HCT116 (cell line): ENCODE measurements at regions not wholly inside any gene's neighbourhood (a gene's known extent, or its start where the extent isn't known, plus 50 kb on each side); places are given as distances from the start of the nearest gene placed in this dataset.

ENCODE experiments used
- CEBPB ChIP-seq: IDR thresholded peaks from 2 replicates; pipeline ENCODE4 v1.6.1; 2012; ENCODE audit warnings: low read depth
- CTCF ChIP-seq, 3 experiments: fragments of 200-600 bp in 1 of 3; sonication (generic) in 1 of 3; IDR thresholded peaks in 2 of 3; conservative IDR thresholded peaks in 1 of 3; 2 replicates each; pipeline ENCODE4 v1.5.1; 2012 to 2017; ENCODE audit warnings: low read depth in 2 of 3, low read length in 2 of 3, antibody characterized with exemption in 1 of 3, borderline replicate concordance in 1 of 3, control low read depth in 1 of 3, mild to moderate bottlenecking in 1 of 3, mixed read lengths in 1 of 3, mixed run types in 1 of 3, moderate library complexity in 1 of 3; ENCODE audit not compliant: insufficient read depth in 1 of 3
- EZH2 ChIP-seq: fragments of 200-600 bp; sonication (generic); IDR thresholded peaks from 2 replicates; pipeline ENCODE4 v1.6.1; 2017; ENCODE audit warnings: antibody characterized with exemption, mixed run types
- EZH2phosphoT487 ChIP-seq: fragments of 200-600 bp; IDR thresholded peaks from 2 replicates; pipeline ENCODE4 v1.6.1; 2018; ENCODE audit warnings: antibody characterized with exemption, borderline replicate concordance
- POLR2A ChIP-seq: IDR thresholded peaks from 2 replicates; pipeline ENCODE4 v1.7.0; 2011; ENCODE audit warnings: borderline replicate concordance; ENCODE audit not compliant: insufficient read depth, insufficient read length; ENCODE audit errors: extremely low read depth
- POLR2AphosphoS5 ChIP-seq: IDR thresholded peaks from 2 replicates; pipeline ENCODE4 v1.6.1; 2011; ENCODE audit warnings: mild to moderate bottlenecking, low read depth, low read length, moderate library complexity
- RAD21 ChIP-seq: IDR thresholded peaks from 2 replicates; pipeline ENCODE4 v1.6.1; 2012; ENCODE audit warnings: low read depth, mild to moderate bottlenecking
- SIN3A ChIP-seq: IDR thresholded peaks from 2 replicates; pipeline ENCODE4 v1.6.1; 2012; ENCODE audit warnings: low read depth
- ZNF274 ChIP-seq: fragments of 200-500 bp; sonication (Bioruptor generic); IDR thresholded peaks from 2 replicates; pipeline ENCODE4 v1.6.1; 2014; ENCODE audit warnings: mild to moderate bottlenecking, low read depth, low read length, inconsistent platforms
- TF ChIP-seq, protein P1 (sequence below): IDR thresholded peaks from 2 replicates; pipeline ENCODE4 v1.6.1; 2012
- TF ChIP-seq, protein P2 (sequence below): IDR thresholded peaks from 2 replicates; pipeline ENCODE4 v1.6.1; 2012; ENCODE audit warnings: low read depth

GRCh38 chr20:53873230-53873604 is 197.2 kb downstream of the BCAS1 start:
- TF ChIP-seq CTCF (IDR thresholded peaks at IDR 0.05 in 2 of 3, conservative IDR thresholded peaks at IDR 0.05 in 1 of 3; ENCODE audit: borderline replicate concordance in 1 of 3, insufficient read depth in 1 of 3, low read depth in 2 of 3, low read length in 2 of 3) (no peak), CEBPB (no peak), POLR2A (no peak), SIN3A (no peak), EZH2phosphoT487 (no peak), ZNF274 (no peak), POLR2AphosphoS5 (no peak), EZH2 (no peak), RAD21 (no peak)
- TF ChIP-seq, protein P1, sequence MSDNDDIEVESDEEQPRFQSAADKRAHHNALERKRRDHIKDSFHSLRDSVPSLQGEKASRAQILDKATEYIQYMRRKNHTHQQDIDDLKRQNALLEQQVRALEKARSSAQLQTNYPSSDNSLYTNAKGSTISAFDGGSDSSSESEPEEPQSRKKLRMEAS, result no peak
- TF ChIP-seq, protein P2, sequence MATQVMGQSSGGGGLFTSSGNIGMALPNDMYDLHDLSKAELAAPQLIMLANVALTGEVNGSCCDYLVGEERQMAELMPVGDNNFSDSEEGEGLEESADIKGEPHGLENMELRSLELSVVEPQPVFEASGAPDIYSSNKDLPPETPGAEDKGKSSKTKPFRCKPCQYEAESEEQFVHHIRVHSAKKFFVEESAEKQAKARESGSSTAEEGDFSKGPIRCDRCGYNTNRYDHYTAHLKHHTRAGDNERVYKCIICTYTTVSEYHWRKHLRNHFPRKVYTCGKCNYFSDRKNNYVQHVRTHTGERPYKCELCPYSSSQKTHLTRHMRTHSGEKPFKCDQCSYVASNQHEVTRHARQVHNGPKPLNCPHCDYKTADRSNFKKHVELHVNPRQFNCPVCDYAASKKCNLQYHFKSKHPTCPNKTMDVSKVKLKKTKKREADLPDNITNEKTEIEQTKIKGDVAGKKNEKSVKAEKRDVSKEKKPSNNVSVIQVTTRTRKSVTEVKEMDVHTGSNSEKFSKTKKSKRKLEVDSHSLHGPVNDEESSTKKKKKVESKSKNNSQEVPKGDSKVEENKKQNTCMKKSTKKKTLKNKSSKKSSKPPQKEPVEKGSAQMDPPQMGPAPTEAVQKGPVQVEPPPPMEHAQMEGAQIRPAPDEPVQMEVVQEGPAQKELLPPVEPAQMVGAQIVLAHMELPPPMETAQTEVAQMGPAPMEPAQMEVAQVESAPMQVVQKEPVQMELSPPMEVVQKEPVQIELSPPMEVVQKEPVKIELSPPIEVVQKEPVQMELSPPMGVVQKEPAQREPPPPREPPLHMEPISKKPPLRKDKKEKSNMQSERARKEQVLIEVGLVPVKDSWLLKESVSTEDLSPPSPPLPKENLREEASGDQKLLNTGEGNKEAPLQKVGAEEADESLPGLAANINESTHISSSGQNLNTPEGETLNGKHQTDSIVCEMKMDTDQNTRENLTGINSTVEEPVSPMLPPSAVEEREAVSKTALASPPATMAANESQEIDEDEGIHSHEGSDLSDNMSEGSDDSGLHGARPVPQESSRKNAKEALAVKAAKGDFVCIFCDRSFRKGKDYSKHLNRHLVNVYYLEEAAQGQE, result no peak
